Activated naive CD4-positive, alpha-beta T cell treated with anti-CD3 and anti-CD28 coated beads, Interleukin-2, amount 50 U/mL, for 16 hours (primary cell): ENCODE measurements at regions not wholly inside any gene's neighbourhood (a gene's known extent, or its start where the extent isn't known, plus 50 kb on each side); places are given as distances from the start of the nearest gene placed in this dataset.

Source experiments
- DNase-seq: peaks from one replicate; pipeline ENCODE4 v3.0.0-alpha.2; 2020

DNA sequence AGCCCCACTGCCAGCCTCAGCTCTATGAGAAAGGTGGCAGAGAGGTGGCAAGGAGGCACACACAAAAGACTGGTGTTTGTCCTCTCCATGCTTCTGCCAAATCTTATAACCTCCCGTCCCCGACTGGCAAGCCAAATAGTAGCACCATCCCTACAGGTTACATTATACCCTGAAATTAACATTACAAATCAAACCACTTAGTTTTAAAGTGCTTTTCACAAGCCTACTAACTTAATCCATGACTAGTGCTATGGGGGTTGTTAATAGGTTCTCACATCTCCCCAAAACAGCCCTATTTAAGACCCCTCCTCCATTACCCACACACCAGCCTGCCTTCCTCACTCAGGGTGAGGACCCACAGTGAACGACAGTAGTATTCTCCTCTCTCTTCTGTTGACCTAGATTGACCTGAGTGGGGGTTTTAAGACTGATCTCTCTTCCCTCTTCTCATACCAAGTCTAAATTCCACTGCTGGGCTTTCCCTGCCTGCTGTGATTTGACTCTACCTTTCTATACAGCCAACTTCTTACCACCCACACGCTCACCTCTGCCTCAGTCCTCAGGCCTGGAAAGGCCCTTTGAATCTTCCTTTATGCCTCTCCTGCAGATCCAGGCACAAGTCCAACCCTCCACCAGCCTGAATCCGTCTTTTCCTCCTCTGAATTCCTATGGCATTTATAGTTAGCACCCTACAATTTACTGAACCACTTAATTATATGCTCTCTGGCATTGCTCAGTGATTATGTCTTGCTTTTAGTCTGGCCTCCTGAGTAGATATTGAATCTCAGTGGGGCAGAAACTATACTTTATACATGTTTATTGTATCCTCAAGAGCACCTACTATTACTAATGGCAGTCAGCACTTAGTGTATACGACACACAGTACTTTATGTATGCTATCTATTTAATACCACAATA lies 116.1 kb downstream of the TMEM174 start:
- no peak for DNase-seq

DNA sequence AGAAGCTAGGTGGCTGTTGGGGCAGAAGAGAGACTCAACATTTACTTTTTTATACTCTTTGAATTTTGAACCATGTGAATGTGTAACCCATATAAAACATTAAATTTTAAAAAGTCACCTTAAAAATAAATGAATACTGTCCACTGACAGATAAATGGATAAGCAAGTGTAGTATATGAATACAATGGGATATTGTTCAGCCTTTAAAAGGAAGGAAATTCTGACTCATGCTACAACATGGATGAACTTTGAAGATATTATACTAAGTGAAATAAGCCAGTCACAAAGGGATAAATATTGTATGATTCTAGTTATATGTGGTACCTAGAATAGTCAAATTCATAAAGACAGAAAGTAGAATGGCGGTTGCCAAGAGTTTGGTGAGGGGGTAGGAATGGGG lies 113.9 kb downstream of the TMEM174 start:
- DNase-seq = no peak

DNA sequence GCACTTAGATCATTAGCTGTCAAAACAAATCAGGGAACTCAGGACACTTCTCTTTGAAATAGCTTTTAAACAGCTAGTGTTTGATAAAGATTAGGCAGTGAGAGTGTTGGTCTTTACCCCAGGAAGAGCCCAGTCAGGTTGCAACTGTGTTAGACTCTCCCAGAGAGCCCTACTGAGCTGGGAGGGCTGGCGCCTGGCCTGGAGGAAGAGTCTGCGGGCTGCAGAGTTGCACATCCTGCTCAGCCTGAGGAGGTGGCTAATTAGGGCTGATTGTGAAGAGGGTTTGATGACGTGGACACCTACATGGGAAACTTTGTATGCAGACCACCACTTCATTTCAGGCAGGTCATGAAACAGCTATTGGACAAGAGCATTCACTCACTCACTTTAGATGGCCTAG lies 112.0 kb downstream of the TMEM174 start:
- DNase-seq = no peak

DNA sequence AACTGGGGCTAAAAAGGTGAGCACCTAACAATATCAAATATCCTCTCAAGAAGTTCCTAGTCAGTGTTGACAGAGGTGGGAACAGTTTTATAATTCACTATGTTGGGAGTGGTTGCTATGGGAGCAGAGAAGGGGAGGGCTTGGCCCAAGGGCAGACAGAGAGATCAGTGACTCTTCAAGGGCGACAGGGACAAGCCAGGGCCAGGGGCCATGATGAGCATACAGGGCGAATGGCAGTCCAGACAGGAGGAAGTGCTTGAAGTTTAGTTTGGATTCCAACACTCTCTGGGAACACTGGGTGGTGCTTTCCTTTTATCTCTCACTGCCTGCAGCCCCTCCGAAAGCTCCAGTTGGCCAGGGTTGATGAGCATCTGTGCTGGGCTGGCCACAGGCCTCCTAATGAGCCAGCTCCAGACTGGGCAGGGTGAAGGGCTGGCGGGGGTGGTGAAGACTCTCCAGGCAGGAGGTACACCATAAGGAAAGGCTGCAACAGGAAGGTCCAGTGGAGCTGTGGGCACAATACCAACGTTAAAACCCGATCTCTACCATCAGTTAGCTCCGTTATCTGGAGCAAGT lies 111.3 kb downstream of the TMEM174 start:
- no peak for DNase-seq

DNA sequence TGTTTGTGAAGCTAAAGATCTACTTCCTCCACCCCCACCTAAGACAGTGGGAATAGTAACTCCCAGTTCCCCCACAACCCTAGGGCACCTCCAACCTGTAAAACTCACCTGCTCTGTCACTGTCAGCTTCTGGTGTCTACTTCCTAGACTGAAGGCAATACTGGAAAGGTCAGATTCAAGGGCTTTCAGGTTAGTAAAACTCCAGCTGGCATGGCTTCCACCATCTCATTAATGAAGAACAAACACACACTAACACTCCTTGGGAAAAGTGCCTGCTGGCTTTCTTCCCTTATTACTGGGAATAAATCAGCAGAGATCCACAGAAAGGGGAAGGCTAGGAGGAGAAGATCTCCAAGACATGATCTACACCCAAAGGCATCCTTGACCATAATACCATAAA lies 109.9 kb downstream of the TMEM174 start:
- no peak for DNase-seq

DNA sequence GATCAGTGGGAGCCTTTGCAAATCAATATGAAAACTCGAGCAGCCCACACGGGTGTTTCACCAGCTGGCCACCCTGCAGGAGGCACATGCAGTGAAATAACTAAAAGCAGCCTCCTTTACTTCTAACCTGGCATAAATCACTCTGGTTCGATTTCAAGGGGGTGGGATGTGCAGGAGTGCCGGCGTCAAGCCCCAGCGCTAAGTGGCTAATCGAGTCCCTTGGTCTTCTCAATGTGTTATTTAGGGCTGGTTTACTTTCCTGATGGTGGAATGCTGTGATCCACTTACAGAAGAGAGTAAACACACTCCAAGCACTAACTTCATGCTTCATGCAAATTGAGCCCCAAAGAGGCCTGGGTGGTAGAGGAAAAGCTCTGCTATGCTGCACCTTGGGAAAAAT lies 109.4 kb downstream of the TMEM174 start:
- DNase-seq = no peak

DNA sequence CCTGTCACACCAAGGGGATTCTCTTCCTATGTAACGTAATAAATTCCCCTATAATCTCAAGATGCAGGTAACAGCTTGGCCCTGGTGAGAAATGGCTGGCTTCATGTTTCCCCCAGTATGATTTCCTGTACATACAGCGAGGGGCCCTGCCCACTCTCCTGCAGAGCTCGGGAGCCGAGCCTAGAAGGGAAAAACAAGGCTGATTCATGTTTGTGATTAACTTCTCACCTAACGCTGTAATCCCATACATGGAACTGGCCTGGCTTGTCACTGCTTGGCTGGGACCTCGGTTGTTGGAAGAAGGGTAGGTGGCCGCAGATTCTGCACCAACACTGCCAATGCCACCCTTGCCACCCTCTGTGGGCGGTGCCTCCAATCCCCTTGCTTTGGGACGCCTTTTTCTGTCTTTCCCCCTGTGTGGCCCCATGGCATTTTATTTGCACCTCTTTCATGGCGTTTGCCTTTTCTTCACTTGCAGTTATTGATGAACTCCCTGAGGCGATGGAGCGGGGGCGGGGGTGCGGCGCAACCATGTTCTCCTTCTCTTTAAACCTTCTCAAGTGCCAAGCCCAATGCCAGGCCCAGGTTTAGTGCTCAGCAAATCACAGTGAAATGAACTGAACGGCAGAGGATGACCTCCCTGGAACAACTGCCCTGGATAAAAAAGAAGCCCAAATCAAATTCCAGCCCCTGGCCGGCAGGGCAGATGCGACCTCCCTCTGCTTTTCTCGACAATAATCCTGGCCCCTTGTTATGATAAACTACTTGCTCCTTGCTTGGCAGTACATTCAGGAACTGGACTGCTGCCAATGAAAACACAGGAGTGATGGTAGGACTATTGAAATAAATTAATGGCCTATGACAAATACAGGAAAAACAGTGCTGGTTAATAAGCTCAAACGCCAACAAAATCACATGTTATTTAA lies 108.1 kb downstream of the TMEM174 start:
- no peak for DNase-seq

DNA sequence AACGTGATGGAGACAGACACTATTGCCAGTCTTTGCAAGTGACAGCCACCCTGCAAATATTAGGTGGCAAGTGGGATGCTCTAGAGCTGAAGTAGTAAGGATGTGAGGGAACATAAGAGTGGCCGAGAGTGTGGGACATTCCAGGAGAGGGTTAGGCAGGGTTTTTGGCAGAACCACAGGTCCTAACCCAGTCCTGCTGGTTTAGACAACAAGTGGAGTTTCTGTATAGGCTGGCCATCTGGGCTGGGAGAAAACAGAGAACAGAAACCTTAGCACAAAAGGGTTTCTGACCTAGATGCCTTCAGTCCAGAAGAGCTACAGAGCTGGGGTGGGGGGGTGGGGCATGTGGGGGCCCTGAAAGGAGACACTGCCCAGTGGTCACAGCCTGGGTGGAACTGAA lies 107.4 kb downstream of the TMEM174 start:
- DNase-seq = no peak

DNA sequence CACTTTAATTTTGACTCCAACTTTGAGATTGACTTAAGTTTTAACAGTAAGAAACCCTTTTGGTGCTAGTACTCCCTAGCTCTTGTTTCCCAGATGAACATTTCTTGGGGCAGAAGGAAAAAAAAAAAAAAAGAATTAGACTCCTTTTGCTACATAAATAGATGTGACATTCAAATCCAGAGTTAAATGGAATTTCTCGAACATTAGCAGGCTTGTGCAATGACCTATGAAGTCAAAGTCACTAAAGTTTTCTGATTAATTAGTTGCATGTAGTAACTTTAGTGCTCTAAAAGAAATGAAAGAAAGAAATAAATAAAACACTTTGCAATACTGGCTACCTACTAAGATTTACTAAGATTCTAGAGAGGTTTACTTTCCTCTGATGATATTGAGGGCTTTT lies 106.8 kb downstream of the TMEM174 start:
- no peak for DNase-seq

DNA sequence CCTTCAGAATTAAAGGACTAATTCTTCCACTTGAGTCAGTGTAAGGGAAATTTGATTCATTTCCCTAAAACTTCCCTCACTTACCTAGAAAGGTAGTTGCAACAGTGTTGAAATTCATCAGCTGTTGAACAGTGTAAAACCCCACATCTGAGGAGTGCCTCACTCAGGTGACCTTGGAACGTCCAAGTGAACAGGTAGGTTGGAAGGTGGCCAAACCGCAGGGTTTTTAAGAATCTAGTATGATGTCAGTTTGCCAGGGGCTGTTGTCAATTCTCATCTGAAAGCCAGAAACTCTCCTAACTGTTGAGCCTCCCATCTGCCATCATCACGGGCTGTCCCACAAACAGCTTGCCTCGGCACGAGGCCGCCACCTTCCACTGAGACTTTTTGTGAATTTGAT lies 105.7 kb downstream of the TMEM174 start:
- no peak for DNase-seq

DNA sequence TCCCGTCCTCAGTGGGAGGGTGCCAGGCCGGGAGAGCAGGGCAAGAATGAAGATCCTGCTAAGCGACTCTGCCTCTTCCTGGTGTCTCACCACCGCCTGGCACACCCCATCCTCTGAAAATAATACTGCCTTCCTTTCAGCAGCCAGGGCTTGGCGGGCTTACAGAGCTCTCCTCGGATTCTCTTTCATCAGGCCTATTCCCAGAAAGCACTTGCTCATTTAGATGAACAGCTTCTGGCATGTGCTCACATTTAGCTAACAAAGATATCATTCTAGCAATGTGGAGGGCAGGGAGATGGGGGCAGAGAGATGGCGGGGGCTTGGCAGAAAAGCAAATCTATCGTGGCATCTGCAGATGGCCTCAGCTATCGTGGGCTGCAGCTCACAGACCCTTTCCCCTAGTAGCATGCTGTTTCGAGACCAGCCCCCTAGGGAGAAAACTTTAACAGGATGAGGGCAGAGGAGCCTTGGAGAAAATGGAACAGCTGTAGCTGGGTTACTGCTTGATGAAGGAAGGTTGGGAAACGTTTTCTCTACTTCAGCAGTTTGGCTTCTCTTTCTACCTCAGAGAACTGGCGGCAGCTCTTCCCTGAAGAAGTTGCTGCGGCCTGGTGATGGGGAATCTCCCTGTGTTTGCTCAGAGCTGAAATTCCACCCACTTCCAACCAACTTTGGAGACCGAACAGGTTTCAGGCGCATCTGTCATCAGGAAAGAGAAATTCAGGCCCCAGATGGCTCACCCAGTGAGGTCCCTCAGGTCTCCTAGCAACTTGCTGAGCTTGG lies 102.1 kb downstream of the TMEM174 start:
- DNase-seq = no peak

DNA sequence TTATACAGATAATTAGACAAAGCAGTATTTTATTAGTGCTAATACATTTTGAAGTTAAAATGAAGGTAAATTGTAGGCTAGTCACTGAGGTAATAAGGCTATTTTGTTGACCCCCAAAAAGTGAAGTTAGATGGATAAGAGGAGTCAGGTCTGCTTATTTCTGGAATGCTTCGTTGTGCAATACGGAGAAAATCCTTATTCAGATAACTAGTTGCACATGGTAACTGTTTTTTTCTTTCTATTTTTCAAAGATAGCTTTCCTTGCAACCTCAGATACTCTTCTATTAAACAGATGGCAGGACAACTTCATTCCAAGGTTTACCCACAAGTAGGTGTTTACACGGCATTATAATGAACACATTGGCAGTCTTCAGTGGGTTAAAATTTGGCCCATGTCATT lies 101.1 kb downstream of the TMEM174 start:
- DNase-seq = no peak

DNA sequence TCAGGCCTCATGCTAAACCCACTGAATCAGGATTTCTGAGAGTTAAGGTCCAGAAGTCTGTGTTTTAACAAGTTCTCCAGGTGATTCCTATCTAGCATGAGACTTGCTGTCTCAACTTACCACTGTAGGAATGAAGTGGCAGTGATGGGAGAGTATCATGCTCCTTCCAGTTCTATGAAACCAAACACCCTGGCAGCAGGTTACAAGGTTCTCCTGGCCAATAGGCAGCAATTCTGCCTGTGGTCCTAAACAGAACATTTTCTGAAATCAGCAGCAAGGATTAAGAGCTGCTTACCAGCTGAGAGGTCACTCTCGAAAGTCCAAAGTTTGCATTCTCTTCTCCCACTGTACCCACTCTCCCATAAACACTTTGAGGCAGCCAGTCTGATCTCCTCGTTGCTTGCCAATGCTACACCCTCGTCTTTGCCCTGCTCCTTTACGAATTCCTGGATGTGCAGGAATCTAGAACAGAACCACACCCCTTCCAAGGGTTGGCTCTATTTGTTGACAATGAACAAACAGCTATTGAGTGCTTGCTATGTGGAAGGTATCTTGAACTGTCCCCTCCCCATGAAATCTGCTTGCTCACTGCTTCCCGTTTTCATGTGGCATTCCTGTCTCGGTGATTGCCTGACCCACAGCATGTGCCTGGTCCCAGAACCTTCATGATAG lies 100.5 kb downstream of the TMEM174 start:
- DNase-seq = no peak

DNA sequence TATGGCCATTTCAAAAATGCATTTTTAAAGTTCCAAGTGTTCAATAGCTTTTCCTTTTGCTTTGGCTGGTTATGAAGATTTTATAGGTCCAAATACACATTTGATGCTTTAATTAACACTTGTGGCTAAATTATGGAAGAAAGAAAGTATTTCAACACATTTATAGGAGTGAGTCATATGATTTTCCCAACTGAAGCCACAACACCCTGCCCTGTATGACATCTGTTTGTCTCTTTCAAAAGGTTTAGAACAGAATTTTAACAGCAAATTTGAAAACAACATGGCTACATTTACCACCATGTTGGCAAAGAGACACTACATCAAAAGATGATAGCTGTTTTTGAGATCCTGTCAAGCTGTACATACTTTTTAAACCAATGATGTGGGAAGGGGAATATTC lies 99.4 kb downstream of the TMEM174 start:
- no peak for DNase-seq

DNA sequence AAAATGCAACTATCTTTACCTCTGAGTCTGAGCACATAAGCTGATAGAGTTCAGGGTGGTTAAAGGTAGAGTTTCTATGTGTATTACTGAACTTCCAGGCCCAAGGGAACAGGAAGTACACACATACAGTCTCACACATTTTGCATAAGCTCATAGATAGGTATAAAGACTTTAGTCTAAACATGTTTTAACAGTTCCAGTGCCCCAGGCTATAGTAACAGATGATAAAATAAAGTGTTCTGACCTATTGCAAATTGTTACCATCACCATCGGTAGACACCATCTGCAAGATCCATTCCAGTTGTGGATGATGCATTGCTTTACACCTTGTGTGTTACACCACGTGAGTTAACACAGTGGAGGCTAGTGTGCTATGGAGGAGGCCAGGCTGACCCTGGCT lies 95.8 kb downstream of the TMEM174 start:
- DNase-seq = no peak

DNA sequence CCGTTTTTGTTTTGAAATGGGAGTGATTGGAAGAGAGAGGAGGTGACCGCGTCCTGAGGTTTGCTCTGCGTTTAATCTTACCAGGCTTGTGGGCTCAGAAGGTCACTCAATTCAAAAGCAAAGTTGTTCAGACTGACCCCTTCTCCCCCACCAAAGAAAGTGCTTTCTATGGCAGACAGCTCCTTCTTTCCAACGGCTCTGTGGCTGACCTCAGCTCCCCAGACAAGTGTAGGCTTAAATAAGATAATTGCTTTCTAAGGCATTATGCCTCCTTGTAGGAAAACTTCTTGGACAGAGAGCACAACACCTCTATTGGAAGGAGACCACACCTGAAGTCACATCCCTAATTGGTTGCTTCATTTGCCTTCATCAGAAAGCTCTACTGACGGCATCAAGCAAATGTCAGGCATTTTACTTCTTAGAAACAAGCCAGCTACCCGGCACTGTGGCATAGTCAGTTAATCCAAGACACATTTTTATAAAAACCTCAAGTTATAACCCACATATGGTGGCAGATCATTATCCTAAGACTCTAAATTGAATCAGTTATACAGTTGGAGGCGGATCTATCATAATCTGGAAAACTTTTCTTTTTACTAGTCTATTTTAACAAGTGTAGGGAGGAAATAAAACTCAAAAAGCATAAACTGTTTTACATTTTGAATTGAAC lies 94.9 kb downstream of the TMEM174 start:
- DNase-seq = no peak

DNA sequence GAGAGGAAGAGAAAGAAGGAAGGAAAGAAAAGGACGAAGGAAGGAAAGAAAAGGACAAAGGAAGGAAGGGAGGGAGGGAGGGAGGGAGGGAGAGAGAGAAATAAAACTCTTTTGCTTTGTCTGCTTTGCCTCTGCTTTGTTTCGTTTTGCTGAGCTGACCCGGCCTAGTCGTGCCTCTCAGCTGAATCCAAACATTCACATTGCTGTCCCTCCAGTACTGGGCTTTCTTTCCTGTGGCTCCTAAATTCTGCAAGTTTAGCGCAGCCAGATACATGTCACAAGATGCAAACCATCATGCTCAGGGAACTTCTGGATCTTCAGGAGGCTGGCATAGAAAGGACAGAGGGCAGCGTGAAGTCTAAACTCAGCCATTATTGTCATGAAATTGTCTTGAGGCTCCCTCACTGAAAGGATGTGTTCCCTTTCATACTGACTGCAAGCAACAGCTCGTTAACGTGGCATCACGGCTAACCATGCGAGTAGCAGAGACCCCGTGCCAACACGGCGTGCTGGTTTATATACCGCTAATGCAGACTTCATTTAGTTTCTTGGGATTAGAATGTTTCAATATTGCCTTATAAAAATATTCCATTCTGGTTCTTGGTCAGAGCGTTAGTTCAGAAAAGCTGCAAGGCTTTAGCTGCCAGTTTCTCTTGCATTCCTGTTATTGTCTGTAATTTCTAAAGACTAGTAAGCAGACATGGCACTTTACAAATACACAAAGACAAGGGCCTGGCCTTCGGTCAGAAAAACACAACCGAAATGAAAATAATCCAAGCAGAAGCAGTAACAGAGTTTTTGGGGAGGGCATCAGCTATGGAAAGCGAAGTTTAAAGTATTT lies 94.2 kb downstream of the TMEM174 start:
- DNase-seq = no peak

DNA sequence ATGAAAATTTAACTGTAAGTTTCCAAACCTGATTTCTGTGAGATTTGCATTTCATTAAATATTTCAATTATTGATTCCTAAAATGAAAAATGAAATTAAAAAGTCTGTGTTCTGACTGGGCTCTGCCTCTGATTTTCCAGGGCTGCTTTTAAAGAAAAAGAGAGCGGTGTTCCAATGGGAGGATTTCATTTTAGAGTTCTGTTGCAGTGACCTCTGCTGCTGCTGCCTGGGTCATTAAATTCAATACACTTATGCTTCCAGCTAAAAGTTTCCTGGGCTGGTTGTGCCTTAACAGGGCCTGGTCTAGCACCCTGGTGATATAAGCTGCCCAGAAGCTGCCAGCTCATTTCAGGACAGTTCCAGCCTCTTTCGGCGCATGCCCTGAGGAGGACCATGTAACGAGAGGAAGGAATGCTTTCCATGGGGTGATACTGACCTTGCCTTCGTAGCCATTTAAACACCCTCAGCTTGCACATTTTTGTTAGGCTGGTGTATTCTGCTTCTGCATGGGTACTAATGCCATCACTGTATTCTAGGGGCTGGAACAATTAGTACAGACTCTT lies 93.3 kb downstream of the TMEM174 start:
- DNase-seq = no peak

DNA sequence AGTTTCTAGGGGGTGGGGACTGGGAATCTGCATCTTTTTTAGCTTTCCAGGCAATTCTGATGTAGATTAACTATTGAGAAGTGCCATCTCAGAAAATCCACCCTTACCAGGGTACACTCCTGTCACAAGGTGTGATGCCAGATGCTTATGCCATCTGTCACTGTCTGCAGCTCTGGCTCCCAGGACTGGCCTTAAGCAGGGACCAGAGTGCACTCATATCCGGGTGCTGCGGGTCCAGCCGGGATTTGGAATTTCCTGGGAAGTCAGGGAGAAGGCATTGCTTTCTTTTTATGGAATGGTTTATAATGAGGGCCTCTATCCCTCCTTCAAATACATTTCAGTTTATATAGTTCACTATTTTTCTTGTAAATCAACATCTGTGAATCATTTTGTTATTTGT lies 92.6 kb downstream of the TMEM174 start:
- no peak for DNase-seq

DNA sequence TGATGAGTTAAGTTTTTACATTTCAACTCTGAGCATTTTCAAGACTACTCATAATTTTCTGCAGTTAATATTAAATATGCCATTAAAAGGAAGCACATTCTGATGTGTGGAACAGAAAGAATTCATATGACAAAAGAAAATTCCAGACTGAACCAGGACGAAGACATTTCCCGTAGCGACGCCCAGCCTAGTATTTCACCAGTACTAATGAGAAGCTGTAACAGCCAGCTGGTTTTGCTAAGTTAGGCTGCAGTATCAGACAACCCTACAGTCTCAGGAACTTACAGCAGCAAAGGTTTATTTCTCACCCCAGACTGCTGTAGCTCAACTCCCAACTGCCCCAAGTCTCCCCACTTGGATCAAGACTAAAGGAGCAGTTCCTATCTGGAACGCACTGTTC lies 91.6 kb downstream of the TMEM174 start:
- DNase-seq = no peak
